ENCODE measurements at regions not wholly inside any gene's neighbourhood (a gene's known extent, or its start where the extent isn't known, plus 50 kb on each side); places are given as distances from the start of the nearest gene placed in this dataset.

- TF ChIP-seq GATA1 (IDR thresholded peaks at IDR 0.05; ENCODE audit: low read depth, low read length) (no peak), POLR2A (IDR thresholded peaks at IDR 0.05; ENCODE audit: low read length) (no peak)
Observed at GRCh38 chr2:6675791-6676190, 189.9 kb downstream of the CMPK2 start.
